ENCODE measurements at regions not wholly inside any gene's neighbourhood (a gene's known extent, or its start where the extent isn't known, plus 50 kb on each side); places are given as distances from the start of the nearest gene placed in this dataset.

- Histone ChIP-seq H3K4me2 (ENCODE audit: low read length) (no peak overlapping the region), H3K9ac (ENCODE audit: low read depth, low read length) (no peak overlapping the region), H3K4me3 (ENCODE audit: low read length) (no peak overlapping the region)
Observed at GRCh38 chr3:193078996-193079753, 161.5 kb upstream of the MB21D2 start.

GRCh38 chr3:193080821-193081365 lies 160.1 kb upstream of the PLAAT1 start:
- Histone ChIP-seq H3K9me3 (replicated peaks; ENCODE audit: low read length) (no peaks in the 10 kb centered on the region), H3K4me3 (ENCODE audit: low read length) (no peak overlapping the region), H3K9ac (ENCODE audit: low read depth, low read length) (no peak overlapping the region), H3K4me2 (ENCODE audit: low read length) (no peak overlapping the region), H3K36me3 (ENCODE audit: insufficient read depth, low read length) (no peaks in the 10 kb centered on the region), H3K27me3 (ENCODE audit: control insufficient read depth, insufficient read depth, low read length) (no peaks in the 10 kb centered on the region), H3K4me1 (ENCODE audit: control insufficient read depth, insufficient read depth, low read length) (no peaks in the 10 kb centered on the region)

More at GRCh38 chr3:193078996-193079753, 161.5 kb upstream of the MB21D2 start:
- H3K27me3 ChIP-seq (ENCODE audit: control insufficient read depth, insufficient read depth, low read length), result no peaks in the 10 kb centered on the region
- H3K36me3 ChIP-seq (ENCODE audit: insufficient read depth, low read length), result no peaks in the 10 kb centered on the region
- no peaks in the 10 kb centered on the region for H3K9me3 ChIP-seq (replicated peaks; ENCODE audit: low read length)
- no peaks in the 10 kb centered on the region for H3K4me1 ChIP-seq (ENCODE audit: control insufficient read depth, insufficient read depth, low read length)

GRCh38 chr3:193085655-193086054 lies 155.4 kb upstream of the PLAAT1 start:
- no peaks in the 10 kb centered on the region for H3K9me3 ChIP-seq (replicated peaks; ENCODE audit: low read length)
- H3K4me2 ChIP-seq (ENCODE audit: low read length), result no peak overlapping the region
- H3K4me1 ChIP-seq (ENCODE audit: control insufficient read depth, insufficient read depth, low read length), result no peaks in the 10 kb centered on the region
- H3K4me3 ChIP-seq (ENCODE audit: low read length), result no peak overlapping the region
- H3K9ac ChIP-seq (ENCODE audit: low read depth, low read length), result no peak overlapping the region
- no peaks in the 10 kb centered on the region for H3K36me3 ChIP-seq (ENCODE audit: insufficient read depth, low read length)
- no peaks in the 10 kb centered on the region for H3K27me3 ChIP-seq (ENCODE audit: control insufficient read depth, insufficient read depth, low read length)

GRCh38 chr3:193086681-193087080 lies 154.3 kb upstream of the PLAAT1 start:
- H3K4me3 ChIP-seq (ENCODE audit: low read length), result no peak overlapping the region
- H3K9me3 ChIP-seq (replicated peaks; ENCODE audit: low read length), result no peaks in the 10 kb centered on the region
- no peaks in the 10 kb centered on the region for H3K36me3 ChIP-seq (ENCODE audit: insufficient read depth, low read length)
- no peaks in the 10 kb centered on the region for H3K27me3 ChIP-seq (ENCODE audit: control insufficient read depth, insufficient read depth, low read length)
- no peaks in the 10 kb centered on the region for H3K4me1 ChIP-seq (ENCODE audit: control insufficient read depth, insufficient read depth, low read length)
- H3K4me2 ChIP-seq (ENCODE audit: low read length), result no peak overlapping the region
- H3K9ac ChIP-seq (ENCODE audit: low read depth, low read length), result no peak overlapping the region

- no peaks in the 10 kb centered on the region for H3K9me3 ChIP-seq (replicated peaks; ENCODE audit: low read length)
- no peaks in the 10 kb centered on the region for H3K4me1 ChIP-seq (ENCODE audit: control insufficient read depth, insufficient read depth, low read length)
- H3K4me2 ChIP-seq (ENCODE audit: low read length), result no peak overlapping the region
- no peak overlapping the region for H3K4me3 ChIP-seq (ENCODE audit: low read length)
- H3K36me3 ChIP-seq (ENCODE audit: insufficient read depth, low read length), result no peaks in the 10 kb centered on the region
- H3K27me3 ChIP-seq (ENCODE audit: control insufficient read depth, insufficient read depth, low read length), result no peaks in the 10 kb centered on the region
- H3K9ac ChIP-seq (ENCODE audit: low read depth, low read length), result no peak overlapping the region
Observed at GRCh38 chr3:193087336-193087735, 153.7 kb upstream of the PLAAT1 start.

GRCh38 chr3:193095366-193095765 lies 145.7 kb upstream of the PLAAT1 start:
- Histone ChIP-seq H3K4me1 (ENCODE audit: control insufficient read depth, insufficient read depth, low read length) (no peaks in the 10 kb centered on the region), H3K9ac (ENCODE audit: low read depth, low read length) (no peak overlapping the region), H3K27me3 (ENCODE audit: control insufficient read depth, insufficient read depth, low read length) (no peaks in the 10 kb centered on the region), H3K9me3 (replicated peaks; ENCODE audit: low read length) (no peaks in the 10 kb centered on the region), H3K36me3 (ENCODE audit: insufficient read depth, low read length) (no peaks in the 10 kb centered on the region), H3K4me3 (ENCODE audit: low read length) (no peak overlapping the region), H3K4me2 (ENCODE audit: low read length) (no peak overlapping the region)

GRCh38 chr3:193096076-193096475 lies 144.9 kb upstream of the PLAAT1 start:
- H3K4me1 ChIP-seq (ENCODE audit: control insufficient read depth, insufficient read depth, low read length), result no peaks in the 10 kb centered on the region
- H3K4me3 ChIP-seq (ENCODE audit: low read length), result no peak overlapping the region
- H3K4me2 ChIP-seq (ENCODE audit: low read length), result no peak overlapping the region
- H3K9me3 ChIP-seq (replicated peaks; ENCODE audit: low read length), result no peaks in the 10 kb centered on the region
- H3K36me3 ChIP-seq (ENCODE audit: insufficient read depth, low read length), result no peaks in the 10 kb centered on the region
- no peaks in the 10 kb centered on the region for H3K27me3 ChIP-seq (ENCODE audit: control insufficient read depth, insufficient read depth, low read length)
- H3K9ac ChIP-seq (ENCODE audit: low read depth, low read length), result no peak overlapping the region

GRCh38 chr3:193114431-193115340 lies 126.3 kb upstream of the PLAAT1 start:
- Histone ChIP-seq H3K27me3 (ENCODE audit: control insufficient read depth, insufficient read depth, low read length) (peaks cover 3% of the 10 kb centered on the region), H3K9ac (ENCODE audit: low read depth, low read length) (no peak overlapping the region), H3K4me3 (ENCODE audit: low read length) (no peak overlapping the region), H3K9me3 (replicated peaks; ENCODE audit: low read length) (no peaks in the 10 kb centered on the region), H3K36me3 (ENCODE audit: insufficient read depth, low read length) (no peaks in the 10 kb centered on the region), H3K4me2 (ENCODE audit: low read length) (no peak overlapping the region), H3K4me1 (ENCODE audit: control insufficient read depth, insufficient read depth, low read length) (no peaks in the 10 kb centered on the region)

GRCh38 chr3:193116871-193117270 lies 124.2 kb upstream of the PLAAT1 start:
- H3K4me3 ChIP-seq (ENCODE audit: low read length), result no peak overlapping the region
- no peaks in the 10 kb centered on the region for H3K9me3 ChIP-seq (replicated peaks; ENCODE audit: low read length)
- peaks cover 3% of the 10 kb centered on the region for H3K27me3 ChIP-seq (ENCODE audit: control insufficient read depth, insufficient read depth, low read length)
- H3K4me2 ChIP-seq (ENCODE audit: low read length), result no peak overlapping the region
- no peaks in the 10 kb centered on the region for H3K4me1 ChIP-seq (ENCODE audit: control insufficient read depth, insufficient read depth, low read length)
- H3K36me3 ChIP-seq (ENCODE audit: insufficient read depth, low read length), result no peaks in the 10 kb centered on the region
- H3K9ac ChIP-seq (ENCODE audit: low read depth, low read length), result no peak overlapping the region

GRCh38 chr3:193118907-193119306 lies 122.1 kb upstream of the PLAAT1 start:
- Histone ChIP-seq H3K4me3 (ENCODE audit: low read length) (no peak overlapping the region), H3K9me3 (replicated peaks; ENCODE audit: low read length) (no peaks in the 10 kb centered on the region), H3K27me3 (ENCODE audit: control insufficient read depth, insufficient read depth, low read length) (peaks cover 3% of the 10 kb centered on the region), H3K4me2 (ENCODE audit: low read length) (no peak overlapping the region), H3K9ac (ENCODE audit: low read depth, low read length) (no peak overlapping the region), H3K36me3 (ENCODE audit: insufficient read depth, low read length) (no peaks in the 10 kb centered on the region), H3K4me1 (ENCODE audit: control insufficient read depth, insufficient read depth, low read length) (no peaks in the 10 kb centered on the region)

- no peaks in the 10 kb centered on the region for H3K4me1 ChIP-seq (ENCODE audit: control insufficient read depth, insufficient read depth, low read length)
- H3K9ac ChIP-seq (ENCODE audit: low read depth, low read length), result no peak overlapping the region
- no peaks in the 10 kb centered on the region for H3K36me3 ChIP-seq (ENCODE audit: insufficient read depth, low read length)
- H3K9me3 ChIP-seq (replicated peaks; ENCODE audit: low read length), result no peaks in the 10 kb centered on the region
- H3K4me3 ChIP-seq (ENCODE audit: low read length), result no peak overlapping the region
- no peak overlapping the region for H3K4me2 ChIP-seq (ENCODE audit: low read length)
- H3K27me3 ChIP-seq (ENCODE audit: control insufficient read depth, insufficient read depth, low read length), result peaks cover 3% of the 10 kb centered on the region
Observed at GRCh38 chr3:193119926-193120325, 121.1 kb upstream of the PLAAT1 start.

All from skeletal muscle satellite cell (primary cell).